ENCODE measurements at regions not wholly inside any gene's neighbourhood (a gene's known extent, or its start where the extent isn't known, plus 50 kb on each side); places are given as distances from the start of the nearest gene placed in this dataset. TPM values are rescaled to one million over a fixed set of nuclear protein-coding genes. Genes with fewer than 3 reads are reported as not detected.

Small RNA genes in the stretch of these regions (small RNA-seq; reads per million reads assigned to genes)
- gene MIR5002 (ENCODE audit: low replicate concordance) (0.59 reads per million, percentile 63 among the genes with 10 or more reads in this experiment), gene MIR6083 (ENCODE audit: low replicate concordance) (not detected), gene RNU6-143P (ENCODE audit: low replicate concordance) (not detected)
